ENCODE measurements at regions not wholly inside any gene's neighbourhood (a gene's known extent, or its start where the extent isn't known, plus 50 kb on each side); places are given as distances from the start of the nearest gene placed in this dataset.

GRCh38 chr1:177865807-177866206 lies 104.1 kb downstream of the SEC16B start:
- CTCF ChIA-PET: interaction anchor here (1.6 kb wide), 1 partner anchor 48 kb away, joined by 4 read pairs; no protein-coding TSS in a partner anchor
- POLR2A ChIA-PET: no interaction called here
- Histone ChIP-seq H3K4me3 (ENCODE audit: low read depth, low read length) (no peak overlapping the region), H3K27me3 (ENCODE audit: control insufficient read depth, insufficient read depth, low read length) (no peaks in the 10 kb centered on the region), H3K36me3 (ENCODE audit: control insufficient read depth, insufficient read depth, low read length) (no peaks in the 10 kb centered on the region)
- no peak for TF ChIP-seq CTCF (IDR thresholded peaks at IDR 0.05; ENCODE audit: insufficient read depth, low read depth, low read length)
- no peak for DNase-seq (ENCODE audit: low read depth)

GRCh38 chr1:177864538-177865305 lies 105.1 kb downstream of the SEC16B start:
- ChIA-PET POLR2A (no interaction called here), CTCF (interaction anchor here (1.2 to 1.6 kb wide), 2 partner anchors 10 to 49 kb away, joined by 3 to 4 read pairs; no protein-coding TSS in a partner anchor)
- H3K27me3 ChIP-seq (ENCODE audit: control insufficient read depth, insufficient read depth, low read length): no peaks in the 10 kb centered on the region
- H3K4me3 ChIP-seq (ENCODE audit: low read depth, low read length): no peak overlapping the region
- no peaks in the 10 kb centered on the region for H3K36me3 ChIP-seq (ENCODE audit: control insufficient read depth, insufficient read depth, low read length)
- no peak for DNase-seq (ENCODE audit: low read depth)
- TF ChIP-seq CTCF (IDR thresholded peaks at IDR 0.05; ENCODE audit: insufficient read depth, low read depth, low read length): no peak

GRCh38 chr1:177863796-177864195 lies 106.1 kb downstream of the SEC16B start:
- POLR2A ChIA-PET: no interaction called here
- H3K4me3 ChIP-seq (ENCODE audit: low read depth, low read length): no peak overlapping the region
- CTCF ChIA-PET: interaction anchor here (0.7 to 1.7 kb wide), 2 partner anchors 14 to 50 kb away, joined by 3 read pairs; no protein-coding TSS in a partner anchor
- no peak for DNase-seq (ENCODE audit: low read depth)
- TF ChIP-seq CTCF (IDR thresholded peaks at IDR 0.05; ENCODE audit: insufficient read depth, low read depth, low read length): no peak
- no peaks in the 10 kb centered on the region for H3K36me3 ChIP-seq (ENCODE audit: control insufficient read depth, insufficient read depth, low read length)
- no peaks in the 10 kb centered on the region for H3K27me3 ChIP-seq (ENCODE audit: control insufficient read depth, insufficient read depth, low read length)

- no peak overlapping the region for H3K4me3 ChIP-seq (ENCODE audit: low read depth, low read length)
- no peak for DNase-seq (ENCODE audit: low read depth)
- no peak for TF ChIP-seq CTCF (IDR thresholded peaks at IDR 0.05; ENCODE audit: insufficient read depth, low read depth, low read length)
- H3K27me3 ChIP-seq (ENCODE audit: control insufficient read depth, insufficient read depth, low read length): no peaks in the 10 kb centered on the region
- no peaks in the 10 kb centered on the region for H3K36me3 ChIP-seq (ENCODE audit: control insufficient read depth, insufficient read depth, low read length)
- POLR2A ChIA-PET: interaction anchor here (0.7 kb wide), 1 partner anchor 28 kb away, joined by 3 read pairs; no protein-coding TSS in a partner anchor
- CTCF ChIA-PET: interaction anchor here (0.6 to 1.7 kb wide), 3 partner anchors 12 to 20 kb away, joined by 3 read pairs; no protein-coding TSS in a partner anchor
Observed at GRCh38 chr1:177862916-177863315, 106.9 kb downstream of the SEC16B start.

- ChIA-PET CTCF (interaction anchor here (1.2 kb wide), 1 partner anchor 12 kb away, joined by 3 read pairs; no protein-coding TSS in a partner anchor), POLR2A (no interaction called here)
- no peak for DNase-seq (ENCODE audit: low read depth)
- Histone ChIP-seq H3K27me3 (ENCODE audit: control insufficient read depth, insufficient read depth, low read length) (no peaks in the 10 kb centered on the region), H3K4me3 (ENCODE audit: low read depth, low read length) (no peak overlapping the region), H3K36me3 (ENCODE audit: control insufficient read depth, insufficient read depth, low read length) (no peaks in the 10 kb centered on the region)
- TF ChIP-seq CTCF (IDR thresholded peaks at IDR 0.05; ENCODE audit: insufficient read depth, low read depth, low read length): no peak
Observed at GRCh38 chr1:177859572-177859971, 110.3 kb downstream of the SEC16B start.
